GM19455 (cell line): ENCODE measurements at regions not wholly inside any gene's neighbourhood (a gene's known extent, or its start where the extent isn't known, plus 50 kb on each side); places are given as distances from the start of the nearest gene placed in this dataset.
"Not testable (repeated sequence)": the region's sequence is repeated elsewhere in the genome, so short reads cannot be mapped to it uniquely, and the experiment has no call there.

Experiments
- ATAC-seq: cut with Tn5 transposase; IDR thresholded peaks from one replicate; pipeline ENCODE4 v1.9.1; 2021; ENCODE audit not compliant: unreplicated experiment

GRCh38 chr3:124354150-124354549, 362.2 kb upstream of the ROPN1 start:
- no peak for ATAC-seq

GRCh38 chr3:124358156-124358555, 366.2 kb upstream of the ROPN1 start:
- ATAC-seq = no peak

GRCh38 chr3:124360155-124360554, 368.2 kb upstream of the ROPN1 start:
- ATAC-seq = no peak

GRCh38 chr3:124360563-124360962, 368.6 kb upstream of the ROPN1 start:
- ATAC-seq = no peak

- no peak for ATAC-seq
Measured at GRCh38 chr3:124361566-124361965, 368.7 kb upstream of the UMPS start.

- ATAC-seq = no peak
Measured at GRCh38 chr3:124362455-124362854, 367.8 kb upstream of the UMPS start.

GRCh38 chr3:124363476-124363875, 366.8 kb upstream of the UMPS start:
- no peak for ATAC-seq

- no peak for ATAC-seq
Measured at GRCh38 chr3:124364317-124365020, 365.8 kb upstream of the UMPS start.

GRCh38 chr3:124366655-124367054, 363.6 kb upstream of the UMPS start:
- ATAC-seq = not testable (repeated sequence)

- ATAC-seq = no peak
Measured at GRCh38 chr3:124372775-124373174, 357.5 kb upstream of the UMPS start.

- ATAC-seq = no peak
Measured at GRCh38 chr3:124373524-124373923, 356.7 kb upstream of the UMPS start.

GRCh38 chr3:124374583-124374982, 355.7 kb upstream of the UMPS start:
- no peak for ATAC-seq

- no peak for ATAC-seq
Measured at GRCh38 chr3:124381575-124382333, 348.5 kb upstream of the UMPS start.

- no peak for ATAC-seq
Measured at GRCh38 chr3:124383051-124383450, 347.2 kb upstream of the UMPS start.

GRCh38 chr3:124383846-124384466, 346.3 kb upstream of the UMPS start:
- ATAC-seq = no peak

- ATAC-seq = no peak
Measured at GRCh38 chr3:124384527-124384926, 345.7 kb upstream of the UMPS start.

- ATAC-seq = no peak
Measured at GRCh38 chr3:124385996-124386395, 344.3 kb upstream of the UMPS start.

GRCh38 chr3:124386996-124387595, 343.2 kb upstream of the UMPS start:
- ATAC-seq = no peak

GRCh38 chr3:124391774-124392173, 338.5 kb upstream of the UMPS start:
- no peak for ATAC-seq

GRCh38 chr3:124393340-124393739, 336.9 kb upstream of the UMPS start:
- ATAC-seq = no peak

- ATAC-seq = no peak
Measured at GRCh38 chr3:124395162-124395561, 335.1 kb upstream of the UMPS start.
